Dermis blood vessel endothelial cell (primary cell): ENCODE measurements at regions not wholly inside any gene's neighbourhood (a gene's known extent, or its start where the extent isn't known, plus 50 kb on each side); places are given as distances from the start of the nearest gene placed in this dataset.

Source experiments
- DNase-seq: peaks from one replicate; pipeline ENCODE4 v3.0.0; 2010

- peak; percentile 2 for DNase-seq
Observed at GRCh38 chr6:122289762-122290539, 109.5 kb upstream of the HSF2 start.

GRCh38 chr6:122297010-122297409 is 102.4 kb upstream of the HSF2 start:
- DNase-seq, result no peak

DNA sequence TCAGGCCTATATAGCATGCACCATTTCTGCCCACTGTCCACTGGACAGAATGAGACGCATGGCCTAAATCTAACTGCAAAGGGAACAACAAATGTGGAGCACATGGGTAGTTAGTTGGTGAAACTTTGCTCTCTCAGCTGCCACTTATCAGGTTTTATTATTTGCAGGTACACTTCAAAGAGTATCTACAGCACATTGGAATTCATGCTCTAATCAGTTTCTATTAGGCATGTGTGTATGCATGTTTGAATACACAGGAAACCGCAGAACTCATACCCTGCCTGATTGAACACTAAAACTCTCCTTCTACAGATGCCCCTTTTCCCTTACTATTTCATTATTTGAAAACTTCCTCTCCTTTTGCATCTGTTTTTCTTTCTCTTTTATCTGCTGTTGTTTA is 97.4 kb upstream of the HSF2 start:
- DNase-seq, result no peak

GRCh38 chr6:122307577-122307976 is 91.9 kb upstream of the HSF2 start:
- DNase-seq, result no peak

DNA sequence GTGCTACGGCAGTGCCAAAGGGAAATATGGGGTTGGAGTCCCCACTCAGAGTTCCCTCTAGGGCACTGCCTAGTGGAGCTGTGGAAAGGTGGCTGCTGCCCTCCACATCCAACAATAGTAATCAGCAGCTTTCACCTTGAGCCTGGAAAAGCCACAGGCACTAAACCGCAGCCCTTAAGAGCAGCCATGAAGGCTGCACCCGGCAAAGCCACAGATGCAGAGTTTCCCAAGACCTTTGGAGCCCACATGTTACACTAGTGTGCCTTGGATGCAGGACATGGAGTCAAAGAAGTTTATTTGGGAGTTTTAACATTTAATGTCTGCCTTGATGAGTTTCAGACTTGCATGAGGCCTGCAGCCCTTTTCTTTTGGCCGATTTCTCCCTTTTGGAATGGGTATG is 91.4 kb upstream of the HSF2 start:
- no peak for DNase-seq

GRCh38 chr6:122315842-122316241 is 83.6 kb upstream of the HSF2 start:
- no peak for DNase-seq

DNA sequence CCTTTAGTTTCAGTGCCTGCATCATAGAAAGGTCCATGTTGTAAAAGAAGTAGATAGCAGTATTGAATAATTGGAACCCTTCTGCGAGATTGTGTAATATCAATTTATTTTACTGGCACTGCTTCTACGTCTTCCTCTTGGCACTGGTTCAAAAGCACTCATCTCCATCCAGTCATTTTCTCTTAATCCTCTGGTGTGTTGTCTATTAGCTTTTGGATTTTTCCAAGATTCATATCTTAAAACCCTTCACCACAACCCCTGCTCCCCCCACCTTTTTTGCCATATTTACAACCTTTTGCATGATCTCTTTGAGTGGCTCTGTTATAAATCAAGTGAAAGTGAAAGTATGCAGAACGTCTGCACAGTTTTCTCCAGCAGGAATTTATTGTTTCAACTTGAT is 76.6 kb upstream of the HSF2 start:
- DNase-seq, result peak; percentile 7

DNA sequence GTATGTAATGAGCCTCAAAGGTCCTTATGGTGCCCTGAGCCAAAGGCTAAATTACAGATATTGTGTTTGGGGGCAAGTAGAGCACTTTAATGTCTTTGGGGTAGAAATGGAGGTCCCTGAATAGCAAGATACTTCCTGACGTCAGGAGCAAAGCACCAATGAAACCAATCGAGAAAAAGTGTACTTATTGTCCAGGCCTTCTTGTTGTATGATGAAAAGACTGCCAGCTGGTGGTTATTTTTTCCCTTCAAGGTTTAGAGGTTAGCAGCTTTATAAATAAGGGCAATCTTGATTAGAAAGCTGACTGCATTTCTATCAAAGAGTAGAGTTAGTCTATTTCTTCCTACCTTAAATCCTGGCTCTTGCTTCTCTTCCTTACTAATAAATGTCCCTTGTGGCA is 76.1 kb upstream of the HSF2 start:
- DNase-seq, result peak; percentile 1

DNA sequence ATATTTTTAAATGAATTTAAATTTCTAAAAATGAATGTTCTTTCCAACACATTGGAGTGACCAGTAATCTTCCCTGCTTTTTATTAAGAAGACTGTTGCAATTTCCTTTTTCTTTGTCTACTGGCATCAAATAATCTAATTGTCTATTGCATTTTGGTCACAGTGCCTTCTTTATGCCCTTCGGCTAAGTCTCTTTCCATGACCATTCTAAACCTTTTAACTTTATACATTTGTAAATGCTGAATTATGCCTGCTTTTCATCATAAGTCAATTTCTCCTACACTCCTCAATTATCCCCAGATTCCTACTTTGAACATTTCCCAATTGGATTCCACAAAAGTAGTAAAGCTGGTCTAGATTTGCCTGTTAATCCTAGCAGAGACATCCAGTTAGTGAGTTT is 69.1 kb upstream of the HSF2 start:
- DNase-seq, result no peak

GRCh38 chr6:122337645-122338044 is 61.8 kb upstream of the HSF2 start:
- no peak for DNase-seq

DNA sequence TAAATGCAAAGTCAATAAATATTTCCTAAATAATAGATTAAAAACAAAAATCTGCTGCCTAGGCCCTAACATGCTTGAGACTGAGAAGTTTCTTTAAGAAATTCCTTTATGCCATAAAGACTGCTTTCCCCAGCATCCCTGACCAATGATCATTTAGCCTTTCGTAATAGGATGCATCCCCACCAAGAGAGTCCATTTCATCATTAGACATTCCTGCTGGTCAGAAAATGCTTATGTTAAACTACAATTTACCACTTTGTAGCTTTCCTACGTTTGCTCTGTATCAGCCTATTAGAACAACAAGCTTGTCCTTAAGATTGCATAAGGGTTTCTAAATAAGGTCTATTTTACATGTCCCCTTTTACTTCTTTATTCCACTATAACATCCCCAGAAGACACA is 59.8 kb upstream of the HSF2 start:
- no peak for DNase-seq

DNA sequence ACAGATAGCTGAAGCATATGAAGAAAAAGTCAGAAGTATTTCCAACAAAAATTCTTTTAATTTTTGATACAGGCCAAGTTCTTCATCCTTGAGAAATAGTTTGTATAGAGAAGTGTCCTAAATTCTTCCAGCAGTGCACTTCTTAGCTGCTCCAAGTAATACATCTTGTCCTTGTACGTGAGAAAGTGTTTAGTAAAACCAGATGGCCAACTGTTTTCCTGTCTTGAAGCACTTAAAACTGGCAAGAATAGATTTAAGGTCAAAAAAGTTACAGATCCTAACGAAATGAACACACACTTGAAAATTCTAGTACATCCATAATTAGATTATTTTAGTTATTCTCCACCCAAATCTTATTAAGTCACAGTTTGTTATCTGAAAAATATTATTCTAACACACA is 52.2 kb upstream of the HSF2 start:
- DNase-seq, result no peak

GRCh38 chr6:122347751-122348150 is 51.7 kb upstream of the HSF2 start:
- DNase-seq, result no peak
